HG03354 (cell line): ENCODE measurements at regions not wholly inside any gene's neighbourhood (a gene's known extent, or its start where the extent isn't known, plus 50 kb on each side); places are given as distances from the start of the nearest gene placed in this dataset.

Experiments
- ATAC-seq: cut with Tn5 transposase; IDR thresholded peaks from one replicate; pipeline ENCODE4 v1.9.1; 2021; ENCODE audit warnings: mild to moderate bottlenecking; ENCODE audit not compliant: unreplicated experiment, poor library complexity, severe bottlenecking

DNA sequence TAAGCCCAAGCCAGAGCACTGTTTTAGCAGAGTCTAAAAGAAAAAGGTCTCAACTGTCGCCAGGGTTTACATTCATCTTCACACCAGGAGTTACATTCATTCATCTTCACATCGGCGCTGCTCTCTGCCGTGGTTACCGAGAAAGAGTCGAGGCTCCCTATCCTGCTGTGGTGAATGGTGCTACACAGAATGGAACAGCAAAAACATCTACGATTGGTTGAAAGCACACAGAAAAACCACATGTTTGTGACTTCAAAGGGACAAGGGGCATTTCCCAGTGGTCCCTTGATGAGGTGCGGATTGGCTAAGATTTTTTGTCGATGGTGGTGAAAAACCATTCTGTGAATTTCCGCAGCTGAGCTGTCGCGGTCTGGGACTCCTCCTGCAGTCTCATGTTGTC is 231.1 kb downstream of the SIPA1L2 start:
- ATAC-seq: no peak

DNA sequence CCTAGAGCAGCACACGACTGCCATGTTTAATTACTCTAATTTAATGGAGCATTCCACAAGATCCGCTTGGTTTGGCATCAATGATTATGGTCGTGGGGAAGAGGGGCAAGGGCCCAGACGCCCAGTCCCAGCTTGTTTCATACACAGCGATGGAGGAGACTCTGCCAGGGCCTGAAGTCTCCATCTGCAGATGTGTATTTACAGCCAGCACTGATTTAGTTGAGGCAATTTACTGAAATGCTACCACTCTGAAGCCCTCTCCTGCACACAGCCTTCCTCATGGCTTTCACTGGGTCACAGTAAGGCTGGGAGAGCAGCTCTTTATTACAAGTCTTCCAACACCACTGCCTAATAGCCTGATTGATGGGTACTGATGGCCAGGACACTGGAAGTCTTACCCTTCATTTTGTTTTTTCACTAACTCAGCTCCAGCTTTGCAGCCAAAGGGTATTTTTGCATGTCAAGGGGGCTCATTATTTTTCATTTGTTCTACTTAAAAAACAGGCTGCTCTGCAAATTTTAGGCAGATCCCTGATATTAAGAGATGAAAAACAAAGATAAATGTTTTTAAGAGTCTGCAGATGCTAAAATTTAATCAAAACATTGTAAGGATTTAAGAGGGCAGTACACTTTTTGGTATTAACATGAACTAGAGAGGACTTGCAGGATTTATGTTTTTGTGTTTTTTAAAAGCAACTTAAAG is 236.3 kb downstream of the SIPA1L2 start:
- no peak for ATAC-seq

DNA sequence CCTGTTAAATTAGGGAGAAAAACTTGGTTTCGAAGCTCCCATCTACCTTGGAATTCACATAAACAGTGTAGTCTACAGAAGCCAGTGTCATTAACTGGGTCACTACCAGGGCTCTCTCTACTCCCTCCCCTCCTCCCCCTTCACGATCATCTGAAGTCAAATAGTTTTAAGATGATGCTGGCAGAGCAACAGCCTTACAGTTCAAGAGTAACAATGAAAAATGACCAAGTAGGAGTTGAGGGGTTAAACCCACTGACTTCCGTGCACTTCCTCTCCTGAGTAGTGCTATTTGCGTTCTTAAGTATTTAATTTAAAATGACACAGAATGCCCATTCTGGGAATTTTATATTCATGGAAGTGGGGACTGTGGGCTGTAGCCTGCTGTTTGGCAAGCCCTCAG is 236.9 kb downstream of the SIPA1L2 start:
- no peak for ATAC-seq

DNA sequence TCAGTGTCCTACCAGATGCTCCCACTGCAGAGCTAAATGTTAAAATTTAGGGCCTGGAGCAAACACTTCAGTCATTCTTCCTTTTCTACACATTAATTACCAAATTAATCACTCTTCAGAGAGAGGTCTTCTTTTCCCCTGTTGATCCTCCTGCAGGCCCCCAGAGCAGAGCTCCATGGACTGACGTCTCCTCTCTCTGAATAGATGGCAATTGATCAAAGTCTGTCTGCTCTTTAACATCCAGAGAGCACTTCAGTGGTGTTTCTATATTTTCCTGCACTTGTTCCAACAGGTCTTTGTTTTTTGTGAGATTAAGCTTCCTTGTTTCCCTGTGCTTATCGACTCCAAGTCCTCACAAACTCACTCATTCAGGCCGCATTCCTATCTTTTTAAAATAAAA is 239.3 kb downstream of the SIPA1L2 start:
- no peak for ATAC-seq

DNA sequence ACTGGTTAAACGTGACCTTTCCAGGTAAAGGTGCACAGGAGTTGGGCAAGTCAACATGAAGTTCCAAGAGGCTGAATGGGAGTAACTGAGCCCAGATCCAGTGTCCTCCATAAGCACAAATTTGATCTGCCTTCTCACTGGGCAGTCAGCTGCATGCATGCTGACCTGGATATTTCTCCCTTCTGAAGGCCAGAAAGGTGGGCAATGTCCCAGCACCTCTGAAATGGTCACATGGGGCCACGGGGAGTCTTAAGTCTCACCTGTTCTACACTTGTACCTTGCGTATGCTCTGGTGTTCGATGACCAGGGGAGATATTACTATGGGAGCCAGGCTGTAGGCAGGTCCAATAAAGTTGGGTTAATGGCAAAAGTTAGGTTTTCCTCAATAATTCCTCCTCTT is 240.2 kb downstream of the SIPA1L2 start:
- no peak for ATAC-seq

DNA sequence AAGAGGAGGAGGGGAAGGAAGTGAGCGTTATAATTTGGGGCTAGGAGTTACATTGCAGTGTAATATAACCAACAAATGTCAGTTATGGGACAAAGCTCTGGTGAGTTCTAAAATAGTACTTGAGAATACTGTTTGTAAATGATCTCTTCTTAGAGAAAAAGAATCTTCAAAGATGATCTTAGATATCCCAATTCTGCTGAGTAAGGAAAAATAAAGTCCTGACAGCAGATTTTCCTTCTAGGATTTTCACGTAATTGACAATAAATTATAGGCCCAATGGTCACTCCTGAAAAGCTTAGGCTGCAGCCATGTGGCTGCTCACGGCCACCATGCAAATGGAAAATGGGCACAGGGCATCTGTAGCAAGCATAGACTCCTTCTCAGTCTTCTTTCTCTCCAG is 241.6 kb downstream of the SIPA1L2 start:
- ATAC-seq: no peak

DNA sequence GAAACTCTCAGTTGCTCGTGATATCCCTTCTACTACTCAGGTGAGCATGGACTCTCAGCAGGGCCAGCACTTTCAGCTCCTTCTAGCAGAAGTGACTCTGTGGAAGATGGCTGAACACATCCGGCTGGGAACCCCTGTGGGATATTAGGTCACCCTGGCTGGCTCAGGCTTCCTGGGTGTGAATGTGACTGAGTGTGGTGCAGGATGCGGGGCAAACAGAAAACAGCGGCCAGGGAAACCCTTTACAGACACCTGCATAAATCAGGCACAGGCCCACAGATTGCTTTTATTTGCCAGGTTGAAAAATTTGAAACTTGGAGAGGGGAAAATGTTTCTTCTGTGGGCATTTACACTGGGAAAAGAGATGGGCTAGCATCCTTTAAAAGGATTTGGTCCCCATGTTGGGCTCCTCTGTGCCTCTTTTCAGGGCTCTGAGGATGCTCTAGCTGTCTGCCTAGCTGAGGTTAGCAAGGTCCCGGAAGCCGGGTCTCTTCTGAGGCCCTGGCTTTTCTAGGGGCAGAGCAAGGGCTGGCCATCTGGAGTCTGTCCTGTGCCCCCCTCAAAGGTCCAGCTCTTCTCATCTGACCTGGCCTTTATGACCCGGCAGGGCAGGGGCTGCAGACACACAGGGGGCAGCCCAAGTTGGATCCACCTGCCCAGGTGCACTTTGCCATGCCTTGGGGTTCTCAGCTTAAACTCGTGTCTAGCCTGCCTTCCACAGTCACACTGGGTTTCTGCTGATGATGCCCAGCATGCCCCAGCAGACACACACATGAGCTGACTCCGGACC is 243.0 kb downstream of the SIPA1L2 start:
- ATAC-seq: no peak

DNA sequence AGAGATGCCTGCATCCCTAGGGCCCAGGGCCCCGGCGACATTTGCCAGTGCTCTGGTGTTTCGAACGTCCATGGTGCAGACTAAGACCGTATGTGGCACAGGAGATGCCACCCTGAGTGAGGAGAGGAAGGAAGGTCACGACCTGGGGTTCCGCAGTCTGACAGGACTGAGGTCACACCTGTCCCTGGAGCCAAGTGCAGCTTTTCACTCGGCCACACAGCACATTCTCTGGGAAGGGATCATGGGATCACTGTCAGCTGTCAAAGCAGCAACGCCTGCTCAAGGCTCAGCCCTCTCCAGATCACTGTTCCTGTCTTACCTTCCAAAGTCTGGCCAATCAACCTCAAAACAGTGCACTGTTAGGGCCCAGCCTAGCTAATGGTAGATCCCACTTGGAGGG is 243.6 kb downstream of the SIPA1L2 start:
- no peak for ATAC-seq

DNA sequence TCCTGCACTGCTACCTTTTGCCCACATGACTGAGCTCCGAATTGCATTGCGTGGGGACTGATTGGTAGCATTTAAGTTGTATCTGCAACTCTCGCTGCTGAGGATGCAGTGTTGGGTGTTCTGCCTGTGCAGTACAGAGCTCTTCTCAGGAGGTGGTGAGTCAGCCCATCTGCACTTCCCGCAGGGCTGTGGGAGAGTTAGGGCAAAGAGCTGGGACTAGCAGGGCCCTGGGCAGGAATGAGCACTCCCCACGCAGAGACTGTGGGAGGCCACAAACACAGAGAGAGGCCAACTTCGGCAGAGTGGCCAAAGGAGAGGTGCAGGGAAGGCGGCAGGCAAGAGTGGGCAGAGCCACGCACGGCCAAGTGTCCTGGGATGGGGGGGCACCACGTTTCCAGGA is 244.7 kb downstream of the SIPA1L2 start:
- no peak for ATAC-seq

DNA sequence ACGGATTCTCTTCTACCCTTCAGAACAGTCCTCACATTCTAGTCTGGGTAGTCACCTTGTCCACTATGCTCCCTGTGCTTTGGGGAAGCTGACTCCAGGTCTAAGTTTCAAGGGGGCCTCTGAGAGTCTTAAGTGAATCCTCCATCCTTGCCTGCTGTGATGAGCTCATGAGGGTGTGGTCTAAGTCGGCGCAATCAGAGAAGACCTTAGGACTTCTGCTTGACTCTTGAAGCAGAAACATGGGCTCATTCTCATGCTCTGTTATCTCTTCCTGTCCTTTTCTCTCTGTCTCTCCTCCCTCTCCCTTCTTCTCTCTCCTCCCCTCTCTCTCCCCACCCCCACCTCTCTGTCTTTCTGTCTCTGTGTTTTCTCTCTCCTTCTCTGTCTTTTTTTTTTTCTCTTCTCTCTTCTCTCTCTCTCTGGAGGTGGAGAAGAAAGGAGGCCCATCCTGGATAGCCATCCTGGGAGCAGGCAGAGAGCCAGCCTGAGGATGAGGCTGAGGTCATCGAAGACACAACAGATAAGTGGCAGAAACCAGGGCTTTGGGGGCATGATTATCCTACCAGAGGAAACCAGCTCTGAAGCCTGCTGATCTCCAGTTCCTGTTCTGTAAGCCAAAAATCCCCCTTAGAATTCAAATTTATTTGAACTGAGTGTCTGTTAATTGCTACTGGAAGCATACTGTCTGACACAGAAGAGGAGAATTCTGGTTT is 245.6 kb downstream of the SIPA1L2 start:
- no peak for ATAC-seq

DNA sequence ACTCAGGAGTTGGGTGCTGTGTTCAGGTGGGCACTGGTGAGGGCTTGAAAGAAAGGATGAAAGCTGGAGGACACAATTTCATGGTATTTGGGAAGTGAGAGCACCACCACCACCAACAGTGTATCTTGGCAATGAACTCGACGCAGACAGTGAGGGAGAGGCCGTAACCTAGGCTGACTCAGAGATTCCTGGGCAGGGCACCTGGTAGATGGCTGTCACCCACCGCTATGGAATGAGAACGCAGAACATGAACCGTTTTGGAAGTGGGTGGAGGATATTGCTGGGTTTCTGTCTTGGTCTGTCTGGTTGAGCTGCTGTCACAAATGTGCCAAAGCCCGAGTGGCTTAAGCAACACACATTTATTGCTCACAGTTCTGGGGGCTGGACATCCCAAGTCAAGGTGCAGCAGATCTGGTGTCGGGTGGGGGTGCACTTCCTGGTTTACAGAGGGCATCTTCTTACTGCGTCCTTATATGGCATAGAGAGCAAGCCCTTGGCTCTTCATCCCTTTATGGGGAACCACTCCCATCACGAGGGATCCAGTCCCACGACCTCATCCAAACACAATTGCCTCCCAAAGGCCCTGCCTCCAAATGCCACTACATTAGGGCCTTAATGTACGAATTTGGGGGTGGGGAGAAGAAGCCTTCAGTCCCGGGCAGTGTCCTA is 246.3 kb downstream of the SIPA1L2 start:
- no peak for ATAC-seq

DNA sequence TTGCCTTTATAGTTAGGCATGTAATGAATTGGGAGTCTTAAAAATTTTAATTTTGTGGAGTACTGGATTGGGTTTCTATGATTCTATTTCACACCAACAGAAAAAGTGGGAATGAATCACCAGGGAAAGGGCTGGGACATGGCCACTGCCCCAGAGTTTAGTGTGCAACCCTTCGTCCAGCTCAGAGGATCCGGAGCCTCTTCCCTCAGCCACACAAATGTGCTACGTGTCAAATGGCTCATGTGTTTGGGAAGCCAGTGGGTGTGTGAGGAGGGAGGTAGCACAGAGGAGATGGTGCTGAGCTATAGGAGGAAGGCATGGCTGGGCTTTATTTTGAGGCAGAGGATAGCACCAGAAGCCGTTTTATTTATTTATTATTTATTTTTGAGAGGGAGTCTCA is 247.3 kb downstream of the SIPA1L2 start:
- no peak for ATAC-seq

DNA sequence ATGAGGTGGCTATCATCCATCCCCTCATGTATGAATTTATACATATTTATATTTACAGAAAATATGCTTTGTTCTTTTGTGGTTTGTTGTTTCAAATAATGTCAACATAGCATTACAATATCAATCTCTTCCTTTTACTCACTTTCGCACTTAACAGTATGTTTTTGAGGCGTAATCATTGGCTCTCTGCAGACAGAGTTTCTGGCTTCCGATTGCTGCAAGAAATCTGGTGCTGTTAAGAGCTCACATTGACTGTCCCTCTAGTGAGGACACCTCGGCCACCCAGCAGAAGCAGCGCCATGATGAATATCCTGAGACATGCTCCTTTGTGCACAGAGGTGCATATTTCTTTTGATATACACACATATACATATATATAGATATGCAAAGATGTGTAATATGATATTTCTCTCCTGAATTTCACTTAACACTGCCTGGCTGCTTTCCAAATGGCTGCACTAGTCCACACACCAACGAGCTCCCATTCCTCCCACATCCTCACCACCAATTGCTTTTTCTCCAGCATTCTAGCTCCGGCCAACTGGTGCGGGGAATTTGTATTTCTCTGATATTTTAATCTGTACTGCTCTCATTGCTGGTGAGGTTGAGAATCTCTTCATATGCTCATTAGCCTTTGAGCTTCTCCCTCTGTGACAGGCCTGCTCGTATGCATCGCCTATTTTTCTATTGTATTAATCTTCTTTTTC is 248.4 kb downstream of the SIPA1L2 start:
- ATAC-seq: no peak

DNA sequence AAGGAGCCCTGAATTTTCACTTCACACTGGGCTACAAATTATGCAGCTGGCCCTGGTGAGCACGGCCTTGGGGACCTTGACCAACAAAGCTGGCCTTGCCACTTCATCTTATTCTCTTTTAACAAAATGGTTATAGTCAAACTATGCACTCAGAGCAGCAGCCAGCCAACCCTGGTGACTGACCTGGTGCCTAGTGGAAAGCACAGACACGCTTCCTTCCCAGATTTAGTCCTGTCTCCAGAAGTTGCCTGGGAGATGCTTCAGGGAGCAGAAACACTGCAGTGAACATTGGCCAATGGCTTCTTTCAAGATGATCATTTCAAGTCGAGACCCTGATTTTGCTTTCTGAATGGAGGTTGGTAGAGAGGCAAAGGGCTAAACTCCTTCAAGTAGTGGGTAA is 249.3 kb downstream of the SIPA1L2 start:
- ATAC-seq: no peak

DNA sequence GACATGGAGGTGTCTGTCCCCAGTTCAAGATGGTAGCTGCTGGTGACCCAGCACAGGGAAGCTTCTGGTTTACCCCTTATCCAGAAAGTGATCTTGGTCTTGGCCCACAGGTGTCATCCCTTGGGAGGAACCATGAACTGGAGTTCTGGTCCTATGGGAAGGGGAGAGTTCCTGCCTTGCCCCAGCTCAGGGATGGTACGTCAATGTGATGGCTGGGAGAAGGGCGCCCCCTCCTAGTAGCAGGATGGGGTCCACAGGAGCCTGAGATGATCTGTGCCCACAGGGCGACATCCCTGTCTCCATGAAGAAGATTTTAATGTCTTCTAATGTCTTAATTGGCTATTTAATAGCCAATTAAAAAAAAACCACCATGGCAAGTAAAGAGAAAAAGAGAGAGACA is 249.8 kb downstream of the SIPA1L2 start:
- no peak for ATAC-seq

DNA sequence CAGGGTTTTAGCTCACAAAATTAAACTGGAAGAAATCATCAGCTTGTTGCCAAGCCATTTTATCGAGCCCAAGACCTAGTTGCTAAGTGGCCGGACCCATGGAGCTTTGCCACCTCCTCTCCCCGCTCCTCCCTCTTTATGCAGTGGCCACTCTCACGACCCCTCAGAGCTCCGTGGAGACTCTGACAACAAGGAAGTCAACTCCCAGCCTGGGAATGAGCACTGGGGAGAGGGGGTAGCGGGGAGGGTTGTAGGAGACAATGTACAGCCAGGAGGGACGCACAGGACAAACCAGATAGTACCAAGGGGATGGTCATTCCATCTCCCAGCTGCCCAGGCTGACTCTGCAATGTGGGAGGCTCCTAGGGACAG is 250.9 kb downstream of the SIPA1L2 start:
- ATAC-seq: no peak

DNA sequence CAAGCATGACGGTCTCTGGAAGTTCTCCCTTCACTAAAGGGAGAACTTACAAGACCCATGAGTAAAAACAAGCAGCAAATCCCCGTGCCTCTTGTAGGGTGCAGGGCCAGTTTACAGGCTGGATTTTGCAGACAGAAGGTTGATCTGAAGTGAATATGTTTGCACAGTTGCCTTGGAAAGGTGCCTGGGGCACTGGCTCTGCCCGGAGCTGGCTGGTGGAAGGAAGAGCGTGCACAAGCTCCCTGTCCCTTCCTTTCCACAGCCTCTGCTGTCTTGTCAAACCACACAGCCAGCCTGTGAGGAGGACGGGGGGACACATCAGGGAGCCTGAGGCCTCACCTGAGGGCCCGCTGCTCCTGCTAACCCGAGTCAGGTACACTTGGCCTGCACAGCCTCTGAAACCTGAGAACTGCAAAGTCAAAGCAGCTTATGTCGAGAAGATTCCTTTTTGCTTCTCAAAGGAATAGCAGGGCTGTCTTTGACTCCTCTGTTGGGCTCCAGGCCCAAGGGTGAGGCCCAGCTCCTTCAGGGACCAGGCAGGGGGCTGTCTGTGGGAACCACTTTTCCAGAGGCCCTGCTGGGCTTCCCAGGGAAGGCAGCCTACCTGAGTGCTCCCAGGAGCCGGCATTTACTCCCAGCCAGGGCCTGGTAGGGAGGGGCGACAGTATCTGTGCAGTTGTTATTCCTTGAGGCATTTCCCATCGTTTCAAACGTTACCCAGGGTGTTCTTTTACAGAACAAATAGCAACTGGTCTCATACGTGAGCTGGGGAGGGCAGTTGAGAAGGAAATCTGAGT is 251.5 kb downstream of the SIPA1L2 start:
- ATAC-seq: no peak

DNA sequence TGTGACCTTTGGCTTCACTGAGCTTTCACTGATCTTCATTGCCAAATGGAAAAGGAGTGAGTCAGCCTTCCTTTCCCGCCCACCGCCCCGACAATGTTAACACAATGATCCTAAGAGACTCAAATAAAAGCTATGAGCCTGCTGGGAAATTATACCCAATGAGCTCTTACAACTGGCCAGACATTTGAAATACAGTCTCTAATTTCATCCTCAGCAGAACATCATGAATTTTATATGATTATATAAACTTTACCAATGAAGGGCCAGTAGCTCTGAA is 252.5 kb downstream of the SIPA1L2 start:
- no peak for ATAC-seq
